Stimulated activated CD4-positive, alpha-beta T cell treated with anti-CD3 and anti-CD28 coated beads, Interleukin-2, amount 100 ng/mL, for 4 hours (primary cell): ENCODE measurements at regions not wholly inside any gene's neighbourhood (a gene's known extent, or its start where the extent isn't known, plus 50 kb on each side); places are given as distances from the start of the nearest gene placed in this dataset.
"Not testable (repeated sequence)": the region's sequence is repeated elsewhere in the genome, so short reads cannot be mapped to it uniquely, and the experiment has no call there.

ENCODE experiments used
- DNase-seq: peaks from one replicate; pipeline ENCODE4 v3.0.0-alpha.2; 2020; ENCODE audit warnings: low read depth

- DNase-seq = no peak
These were observed 226.1 kb upstream of the SH3BP4 start for GRCh38 chr2:234725528-234726264.

- no peak for DNase-seq
These were observed 227.0 kb upstream of the SH3BP4 start for GRCh38 chr2:234724850-234725249.

DNA sequence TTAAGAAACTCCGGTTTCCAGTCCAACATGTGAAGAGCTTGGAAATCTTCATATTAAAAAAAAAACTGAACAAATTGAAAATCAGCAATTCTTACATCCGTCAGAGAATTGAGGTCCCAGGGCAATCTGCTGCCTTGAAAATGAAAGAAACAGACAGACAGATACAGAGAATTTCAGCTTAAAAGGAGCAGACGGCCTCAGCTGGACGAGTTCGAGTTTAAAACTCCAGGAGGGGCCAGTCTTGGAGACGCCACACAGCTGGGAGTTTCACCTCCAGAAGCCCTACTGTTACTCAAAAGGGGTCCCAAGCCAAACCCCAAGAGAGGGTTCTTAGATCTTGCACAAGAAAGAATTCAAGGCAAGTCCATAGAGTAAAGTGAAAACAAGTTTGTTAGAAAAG lies 226.5 kb upstream of the ARL4C start:
- DNase-seq = no peak

DNA sequence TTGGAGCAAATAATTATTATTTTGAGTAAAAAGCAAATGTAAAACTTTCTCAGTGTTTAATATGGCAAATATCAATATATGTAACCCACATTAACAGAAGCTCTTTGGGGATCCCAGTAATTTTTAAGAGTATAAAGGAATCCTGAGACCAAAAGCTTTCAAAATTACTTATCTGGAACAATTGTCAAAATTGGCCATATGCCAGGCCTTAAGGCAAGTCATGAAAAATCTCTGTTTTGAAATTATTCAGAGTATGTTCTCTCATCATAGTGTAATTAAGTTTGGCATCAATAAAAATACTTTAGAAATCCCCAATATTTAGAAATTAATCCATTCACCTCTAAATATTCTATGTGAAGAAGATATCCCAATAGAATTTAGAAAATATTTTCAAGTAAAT lies 225.3 kb upstream of the ARL4C start:
- DNase-seq = no peak

DNA sequence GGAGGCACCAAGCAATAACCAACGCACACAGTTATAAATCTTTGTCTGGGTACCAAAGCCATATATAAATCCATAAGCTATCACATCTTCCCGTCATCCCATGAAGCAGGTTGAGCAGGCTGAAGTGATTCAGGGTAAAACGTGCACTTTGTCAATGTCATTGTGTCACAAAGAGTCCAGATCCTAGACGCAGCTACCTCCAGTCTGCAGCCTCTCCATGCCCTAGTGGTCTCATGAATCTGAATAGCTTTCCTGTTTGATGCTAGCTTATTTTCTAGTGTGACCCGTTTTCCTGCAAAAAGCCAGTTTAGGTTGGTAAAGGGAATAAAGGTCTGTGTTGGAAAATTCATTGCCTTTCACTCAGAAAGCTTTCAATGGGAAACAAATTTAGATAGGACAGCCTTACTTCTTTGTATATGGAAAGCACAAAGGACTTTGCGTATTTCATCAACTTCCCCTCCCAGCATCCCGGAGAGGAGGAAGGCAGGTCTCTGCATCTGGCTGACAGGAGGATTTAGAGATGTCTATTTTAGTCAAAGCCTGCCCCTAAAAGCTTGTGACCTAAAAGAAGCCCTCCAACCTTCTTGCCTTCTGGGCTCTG lies 222.3 kb upstream of the ARL4C start:
- DNase-seq = no peak

- DNase-seq = no peak
These were observed 219.4 kb upstream of the ARL4C start for GRCh38 chr2:234716271-234716670.

DNA sequence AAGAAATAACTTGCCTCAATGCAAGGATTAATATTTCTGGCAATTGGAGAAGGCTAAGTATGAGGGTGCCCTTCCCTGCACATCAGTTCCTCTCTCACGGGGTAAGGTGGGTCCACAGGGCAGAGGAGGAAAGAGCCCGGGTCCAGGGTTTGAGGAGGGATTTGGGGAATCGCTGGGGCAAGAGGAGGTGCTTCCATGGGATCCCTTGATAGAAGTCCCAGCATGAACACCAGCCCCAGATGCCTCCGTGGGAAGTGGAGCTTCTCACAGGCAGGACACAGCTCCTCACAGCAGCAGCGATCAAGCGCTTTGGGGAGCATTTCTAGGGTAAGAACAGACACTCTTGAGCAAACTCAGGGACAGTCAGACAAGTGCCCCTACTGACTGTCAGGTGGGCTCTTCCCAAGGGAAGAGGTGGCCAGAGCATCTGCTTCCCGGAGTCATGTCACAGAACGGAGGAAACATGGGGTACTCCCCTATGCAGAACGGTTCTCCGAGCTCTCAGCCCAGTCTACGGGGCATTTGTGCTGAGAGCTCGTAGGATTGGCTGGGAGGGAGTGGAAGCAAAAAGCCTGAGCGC lies 218.9 kb upstream of the ARL4C start:
- DNase-seq = no peak

DNA sequence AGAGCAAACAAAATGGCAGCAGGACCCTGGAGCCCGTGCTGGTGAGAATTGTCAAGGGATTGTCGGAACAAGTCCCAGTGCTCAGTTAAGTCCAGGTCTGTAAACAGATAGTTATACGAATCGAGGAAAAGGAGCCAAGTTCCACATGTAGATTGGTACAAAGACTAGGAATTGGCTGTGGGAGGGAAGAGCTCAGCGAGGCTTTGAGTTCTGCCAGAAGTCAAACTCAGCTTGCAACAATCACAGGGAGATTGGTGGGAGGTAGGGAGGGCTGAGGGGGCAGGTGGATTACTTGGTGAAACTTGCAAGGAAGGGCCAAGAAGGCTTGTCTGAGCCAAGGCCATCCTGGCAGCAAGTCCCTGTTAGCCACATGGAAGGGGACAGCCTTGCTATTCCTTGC lies 217.8 kb upstream of the ARL4C start:
- DNase-seq = no peak

DNA sequence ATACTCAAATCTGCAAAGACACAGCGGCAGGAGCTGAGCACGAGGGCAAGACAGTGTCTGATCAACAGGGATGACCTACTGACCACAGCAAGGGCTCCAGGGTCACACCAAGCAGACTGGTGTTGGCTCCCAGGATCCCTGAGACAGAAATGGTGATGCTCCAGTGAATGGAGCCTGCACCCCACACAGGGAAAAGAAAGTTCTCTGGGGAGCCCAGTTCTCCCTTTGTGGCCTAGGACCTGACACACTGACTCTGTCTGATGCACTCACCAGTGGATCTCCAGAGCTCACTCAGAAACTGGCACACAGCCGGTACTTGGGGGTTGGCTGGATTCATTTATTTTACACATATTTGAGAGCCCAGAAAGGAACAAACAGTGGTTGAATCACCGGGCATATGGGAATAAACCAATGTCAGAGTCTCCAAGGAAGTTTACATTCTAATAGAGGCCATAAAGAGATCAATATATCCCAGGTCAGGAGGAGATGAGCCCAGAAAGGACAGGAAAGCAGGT lies 215.6 kb upstream of the ARL4C start:
- DNase-seq = no peak

- no peak for DNase-seq
These were observed 214.4 kb upstream of the ARL4C start for GRCh38 chr2:234711308-234711707.

DNA sequence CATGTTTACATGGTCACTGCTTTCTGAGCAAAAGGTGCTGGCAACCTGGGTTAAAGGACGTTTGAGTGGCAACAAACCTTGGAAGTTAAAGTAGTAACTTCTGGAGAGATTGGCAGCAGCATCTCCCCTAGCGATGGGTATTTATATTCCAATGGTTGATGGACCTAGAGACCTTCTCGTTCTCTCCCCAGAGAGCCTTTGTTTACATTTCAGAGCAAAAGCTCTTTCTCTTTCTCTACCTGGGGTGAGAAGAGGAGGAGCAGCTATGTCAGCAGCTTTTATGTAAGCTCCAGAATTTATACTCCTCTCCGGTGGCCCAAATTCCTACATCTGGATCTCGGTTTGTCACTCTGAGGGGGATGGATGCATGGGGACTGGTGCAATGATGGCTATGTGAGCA lies 213.7 kb upstream of the ARL4C start:
- DNase-seq = no peak

- no peak for DNase-seq
These were observed 213.2 kb upstream of the ARL4C start for GRCh38 chr2:234710066-234710465.

GRCh38 chr2:234708717-234709116 lies 211.8 kb upstream of the ARL4C start:
- no peak for DNase-seq

- no peak for DNase-seq
These were observed 211.3 kb upstream of the ARL4C start for GRCh38 chr2:234708091-234708683.

DNA sequence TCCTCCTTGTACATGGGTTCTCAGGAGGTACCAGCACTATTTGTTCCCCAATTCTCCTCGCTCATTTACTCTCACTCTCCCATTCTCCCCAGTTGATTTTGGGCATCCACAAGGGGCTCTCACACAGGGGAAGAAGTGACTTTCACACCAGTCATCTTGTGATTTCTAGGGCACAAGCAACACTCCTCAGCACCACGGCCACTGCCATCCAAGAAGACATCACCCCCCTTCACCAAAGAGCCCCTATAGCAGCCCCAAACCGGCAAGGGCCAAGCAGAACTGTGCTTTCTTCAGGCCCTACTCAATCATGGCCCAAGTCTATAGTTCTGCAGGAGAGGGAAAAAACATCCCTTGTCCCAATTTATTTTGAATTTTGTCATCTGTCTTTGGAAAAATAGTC lies 209.2 kb upstream of the ARL4C start:
- no peak for DNase-seq

DNA sequence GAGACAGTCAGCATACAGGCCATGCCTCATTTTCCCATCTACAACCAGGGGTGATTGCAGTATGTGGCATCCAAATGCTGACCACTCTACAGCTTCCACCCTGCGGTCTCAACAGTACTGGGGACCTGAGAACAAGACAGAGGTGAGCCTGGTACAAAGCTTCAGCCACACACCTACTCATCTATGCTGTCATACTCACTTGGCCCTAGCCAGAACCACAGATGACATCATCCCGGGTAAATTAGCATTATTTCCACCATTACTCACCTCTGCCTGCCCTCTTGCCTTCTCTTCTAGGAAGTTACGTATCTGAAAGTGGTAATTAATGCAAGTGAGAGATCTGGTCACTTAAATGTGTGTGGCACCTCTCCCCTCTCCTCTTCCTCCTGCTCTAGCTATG lies 208.2 kb upstream of the ARL4C start:
- no peak for DNase-seq

DNA sequence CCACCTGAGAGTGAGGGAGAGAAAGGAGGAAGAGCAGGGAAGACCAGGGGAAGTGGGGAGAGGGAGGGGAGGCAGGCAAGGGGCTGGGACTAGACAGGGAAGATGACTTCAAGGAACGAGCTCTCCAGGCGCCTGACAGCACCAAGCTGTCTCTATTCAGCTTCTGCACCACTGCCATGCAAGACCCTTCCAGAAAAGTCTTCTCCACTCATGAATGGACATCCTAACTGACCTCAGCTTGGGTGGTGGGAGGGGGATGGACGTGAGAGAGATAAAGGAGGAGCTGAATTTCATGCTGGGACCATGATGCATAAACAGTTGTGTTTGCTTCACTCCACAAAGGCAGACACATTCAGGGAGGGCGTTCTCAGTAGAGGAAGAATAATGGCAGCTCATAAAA lies 206.4 kb upstream of the ARL4C start:
- DNase-seq = no peak

DNA sequence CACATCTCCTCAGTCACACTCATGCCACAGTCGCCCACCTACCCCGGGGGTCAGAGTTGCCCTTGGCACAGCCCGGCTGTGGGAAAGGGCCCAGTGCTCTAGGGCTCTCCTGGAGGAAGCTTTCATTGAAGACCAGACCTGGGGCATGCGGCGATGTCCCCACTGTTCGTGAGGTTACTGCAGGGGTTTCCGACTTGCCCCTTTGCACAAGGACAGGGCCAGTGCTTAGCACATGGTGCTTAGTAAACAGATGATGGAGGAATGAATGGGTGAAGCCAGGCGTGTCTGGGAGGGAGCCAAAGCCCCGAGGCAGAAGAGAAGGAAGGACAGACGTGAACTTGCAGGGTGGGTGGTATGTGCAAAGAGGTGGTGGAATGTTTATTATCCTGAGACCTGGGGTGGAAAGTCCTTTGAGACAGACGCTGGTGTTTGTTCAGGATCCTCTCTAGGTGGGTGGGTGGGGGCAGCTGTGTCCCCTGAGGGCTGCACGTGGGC lies 205.9 kb upstream of the ARL4C start:
- DNase-seq = no peak

DNA sequence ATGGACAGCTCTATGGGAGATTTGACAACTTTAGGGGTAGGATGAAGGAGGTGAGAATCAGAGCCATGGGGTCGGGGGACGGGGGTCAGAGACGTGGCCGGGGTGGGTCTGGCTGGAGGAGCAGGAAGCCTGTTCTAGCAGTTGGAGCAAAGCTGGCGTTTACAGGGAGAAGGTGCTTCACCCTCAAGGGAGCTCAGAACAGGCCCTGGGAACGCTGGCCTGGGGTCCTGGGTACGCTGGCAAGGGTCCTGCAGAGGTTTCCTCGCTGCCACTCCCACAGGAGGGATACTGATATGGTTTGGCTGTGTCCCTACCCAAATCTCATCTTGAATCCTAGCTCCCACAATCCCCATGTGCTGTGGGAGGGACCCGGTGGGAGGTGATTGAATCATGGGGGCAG lies 205.0 kb upstream of the ARL4C start:
- no peak for DNase-seq

DNA sequence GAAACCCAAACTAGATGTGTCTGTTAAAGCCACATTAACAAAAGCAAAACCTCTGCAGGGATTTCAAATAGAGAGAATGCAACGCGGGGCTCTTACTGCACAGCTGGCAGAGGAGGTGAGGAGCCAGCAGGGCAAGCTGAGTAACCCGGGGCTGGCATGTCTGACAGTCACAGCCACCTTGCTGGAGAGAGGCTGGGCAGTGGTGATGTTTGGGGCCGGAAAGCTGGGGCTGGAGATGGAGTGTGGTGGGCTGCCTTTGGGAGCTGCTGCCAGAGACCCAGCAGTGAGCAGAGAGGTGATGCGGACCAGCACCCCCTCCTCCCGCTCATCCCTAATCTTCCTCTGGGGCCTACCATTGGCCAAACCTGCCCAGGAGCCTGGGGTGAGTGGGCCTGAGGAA lies 204.5 kb upstream of the ARL4C start:
- no peak for DNase-seq

DNA sequence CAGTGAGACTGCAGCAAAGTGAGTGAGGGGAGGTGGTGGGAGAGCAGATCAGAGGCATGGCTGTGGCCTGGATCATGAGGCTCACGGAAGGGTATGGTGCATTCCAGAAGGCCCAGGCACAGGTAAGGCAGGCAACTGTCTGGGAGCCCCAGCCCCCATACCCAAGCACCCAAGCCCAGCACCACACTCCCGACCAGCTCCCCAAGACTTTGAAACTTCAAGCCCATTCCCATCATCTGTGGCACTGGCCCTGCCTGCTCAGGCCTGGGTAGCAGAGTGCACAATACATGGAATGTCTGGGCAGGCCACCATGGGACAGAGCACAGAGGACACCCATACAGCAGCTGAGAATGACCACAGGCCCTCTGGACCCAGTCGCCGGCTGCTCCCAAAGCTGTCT lies 202.6 kb upstream of the ARL4C start:
- no peak for DNase-seq

GRCh38 chr2:234697300-234697876 lies 200.5 kb upstream of the ARL4C start:
- DNase-seq = not testable (repeated sequence)

GRCh38 chr2:234695981-234696380 lies 199.1 kb upstream of the ARL4C start:
- no peak for DNase-seq
